Mesenchymal stem cell (in vitro differentiated cells and primary cell): ENCODE measurements at regions not wholly inside any gene's neighbourhood (a gene's known extent, or its start where the extent isn't known, plus 50 kb on each side); places are given as distances from the start of the nearest gene placed in this dataset.

Experiments
- DNase-seq: peaks from one replicate; pipeline ENCODE4 v3.0.0-alpha.2; 2013
- H2AFZ ChIP-seq: one replicate; pipeline ENCODE4 v1.6.1; 2013; ENCODE audit warnings: low read depth, mild to moderate bottlenecking, control low read depth, inconsistent platforms, low read length, moderate library complexity
- H2AK5ac ChIP-seq: 2 replicates; pipeline ENCODE4 v1.6.1; 2013; ENCODE audit warnings: low read length, moderate library complexity, mild to moderate bottlenecking, inconsistent platforms; ENCODE audit not compliant: severe bottlenecking
- H2BK120ac ChIP-seq: one replicate; pipeline ENCODE4 v1.6.1; 2013; ENCODE audit warnings: low read depth, mild to moderate bottlenecking, inconsistent platforms, low read length, moderate library complexity
- H2BK12ac ChIP-seq, 2 experiments: one replicate each; pipeline ENCODE4 v1.6.1; 2013; ENCODE audit warnings: inconsistent platforms in 2 of 2, low read length in 2 of 2, mild to moderate bottlenecking in 2 of 2, moderate library complexity in 2 of 2, control low read depth in 1 of 2
- H2BK15ac ChIP-seq: one replicate; pipeline ENCODE4 v1.6.1; 2013; ENCODE audit warnings: mild to moderate bottlenecking, low read depth, inconsistent platforms; ENCODE audit not compliant: poor library complexity, severe bottlenecking
- H2BK5ac ChIP-seq: 2 replicates; pipeline ENCODE4 v1.6.1; 2013; ENCODE audit warnings: low read depth, mild to moderate bottlenecking, low read length, control low read depth, inconsistent platforms; ENCODE audit not compliant: poor library complexity, severe bottlenecking
- H3K14ac ChIP-seq, 2 experiments: one replicate each; pipeline ENCODE4 v1.6.1; 2013; ENCODE audit warnings: inconsistent platforms in 2 of 2, low read length in 2 of 2, control low read depth in 1 of 2, mild to moderate bottlenecking in 1 of 2, moderate library complexity in 1 of 2
- H3K18ac ChIP-seq, 2 experiments: one replicate each; pipeline ENCODE4 v1.6.1; 2013; ENCODE audit warnings: inconsistent platforms in 2 of 2, low read length in 2 of 2, control low read depth in 1 of 2, low read depth in 1 of 2, mild to moderate bottlenecking in 1 of 2
- H3K23ac ChIP-seq, 2 experiments: one replicate each; pipeline ENCODE4 v1.6.1; 2013; ENCODE audit warnings: inconsistent platforms in 2 of 2, low read length in 2 of 2, mild to moderate bottlenecking in 2 of 2, moderate library complexity in 2 of 2, control low read depth in 1 of 2
- H3K27ac ChIP-seq: 2 replicates; pipeline ENCODE4 v1.5.1; 2013; ENCODE audit warnings: mild to moderate bottlenecking, moderate library complexity, low read length, control low read depth, inconsistent platforms; ENCODE audit not compliant: poor library complexity, severe bottlenecking
- H3K27me3 ChIP-seq, 2 experiments: 2 replicates each; pipeline versions ENCODE4 v1.6.1 to v1.7.0; 2013; ENCODE audit warnings: low read length in 2 of 2, mild to moderate bottlenecking in 2 of 2, moderate library complexity in 2 of 2, control low read depth in 1 of 2, inconsistent platforms in 1 of 2; ENCODE audit not compliant: control insufficient read depth in 1 of 2, insufficient read depth in 1 of 2
- H3K36me3 ChIP-seq, 2 experiments: 2 replicates each; pipeline versions ENCODE4 v1.6.1 to v1.7.0; 2013; ENCODE audit warnings: low read length in 2 of 2, control low read depth in 1 of 2, inconsistent platforms in 1 of 2, low read depth in 1 of 2, mild to moderate bottlenecking in 1 of 2; ENCODE audit not compliant: insufficient read depth in 2 of 2, control insufficient read depth in 1 of 2
- H3K4ac ChIP-seq, 2 experiments: one replicate each; pipeline ENCODE4 v1.6.1; 2013; ENCODE audit warnings: inconsistent platforms in 2 of 2, low read length in 2 of 2, mild to moderate bottlenecking in 2 of 2, moderate library complexity in 2 of 2, control low read depth in 1 of 2, low read depth in 1 of 2
- H3K4me1 ChIP-seq: 2 replicates; pipeline ENCODE4 v1.6.1; 2013; ENCODE audit warnings: low read depth, low read length, control low read depth; ENCODE audit not compliant: control insufficient read depth, insufficient read depth
- H3K4me2 ChIP-seq: 2 replicates; pipeline ENCODE4 v1.6.1; 2013; ENCODE audit warnings: low read length, mild to moderate bottlenecking, inconsistent platforms; ENCODE audit not compliant: poor library complexity, severe bottlenecking
- H3K4me3 ChIP-seq, 2 experiments: 2 replicates each; pipeline versions ENCODE4 v1.5.1 to v1.7.0; 2013; ENCODE audit warnings: low read length in 2 of 2, mild to moderate bottlenecking in 2 of 2, control low read depth in 1 of 2, low read depth in 1 of 2; ENCODE audit not compliant: insufficient read depth in 1 of 2
- H3K79me1 ChIP-seq: replicated peaks from 2 replicates; pipeline ENCODE4 v1.6.1; 2013; ENCODE audit warnings: mild to moderate bottlenecking, control low read depth, low read length, inconsistent platforms; ENCODE audit not compliant: poor library complexity, severe bottlenecking
- H3K9ac ChIP-seq: 2 replicates; pipeline ENCODE4 v1.7.0; 2013; ENCODE audit warnings: mild to moderate bottlenecking, low read length, moderate library complexity
- H3K9me3 ChIP-seq: 2 replicates; pipeline ENCODE4 v1.7.0; 2013; ENCODE audit warnings: mild to moderate bottlenecking, low read length; ENCODE audit not compliant: control insufficient read depth
- H4K8ac ChIP-seq: one replicate; pipeline ENCODE4 v1.6.1; 2013; ENCODE audit warnings: inconsistent platforms, mild to moderate bottlenecking, low read length, moderate library complexity
- H4K91ac ChIP-seq: one replicate; pipeline ENCODE4 v1.6.1; 2013; ENCODE audit warnings: mild to moderate bottlenecking, low read length, inconsistent platforms
- WGBS: methylation state at CpG from one replicate; pipeline ENCODE4 v1.1.7; 2013; ENCODE audit warnings: mixed read lengths; 5-methylcytosine and 5-hydroxymethylcytosine counted together

DNA sequence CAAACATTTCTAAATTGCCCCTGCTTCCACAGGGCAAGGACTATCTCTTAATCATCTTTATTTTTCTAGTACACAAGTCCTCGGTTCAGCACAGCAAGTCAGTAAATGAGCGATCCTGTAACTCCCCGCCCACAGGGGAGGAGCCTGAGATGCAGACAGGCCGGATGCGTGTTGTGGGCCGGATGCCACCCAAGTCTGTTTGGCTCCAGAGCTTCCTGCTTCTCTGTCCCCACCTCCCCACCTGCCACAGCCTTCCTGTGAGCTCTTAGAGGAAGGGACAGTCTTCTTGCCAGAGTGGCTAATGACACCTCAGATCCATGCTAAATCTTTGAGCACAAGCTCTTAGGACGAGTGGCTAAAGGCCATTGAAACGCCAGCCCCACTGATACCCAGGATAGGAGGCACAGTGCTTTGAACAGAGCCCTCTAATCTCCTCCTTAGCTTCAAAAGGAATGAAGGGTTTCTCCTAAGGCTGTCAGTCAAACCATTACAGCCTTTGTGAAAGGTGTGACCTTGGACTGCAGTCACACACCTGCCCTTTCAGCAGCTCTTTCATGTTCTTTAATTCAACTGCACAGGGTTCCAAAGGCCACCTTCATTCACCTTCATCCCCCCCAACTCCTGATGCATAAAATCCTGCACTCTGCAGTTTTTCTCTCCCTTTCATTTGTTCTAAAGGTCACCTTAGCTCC is 264.3 kb downstream of the TFAP2C start:
- Histone ChIP-seq H3K9ac (no peak overlapping the region), H3K9me3 (no peaks in the 10 kb centered on the region), H3K27me3 (peaks cover 7 to 26% of the 10 kb centered on the region in 2 experiments), H3K4me3 (no peak overlapping the region), H3K14ac (no peak overlapping the region), H4K91ac (no peak overlapping the region), H2BK15ac (no peak overlapping the region), H3K4ac (no peak overlapping the region), H2AFZ (peak overlapping the region; percentile 74), H4K8ac (no peak overlapping the region), H3K18ac (no peak overlapping the region), H3K79me1 (no peaks in the 10 kb centered on the region), H2AK5ac (no peak overlapping the region), H2BK12ac (no peak overlapping the region), H2BK120ac (no peak overlapping the region), H3K27ac (no peak overlapping the region), H3K4me1 (peaks cover 2% of the 10 kb centered on the region), H3K36me3 (no peaks in the 10 kb centered on the region), H3K4me2 (no peak overlapping the region), H3K23ac (no peak overlapping the region), H2BK5ac (no peak overlapping the region)
- no peak for DNase-seq
- 61% methylated on average over 8 of the region's 8 CpGs for WGBS

DNA sequence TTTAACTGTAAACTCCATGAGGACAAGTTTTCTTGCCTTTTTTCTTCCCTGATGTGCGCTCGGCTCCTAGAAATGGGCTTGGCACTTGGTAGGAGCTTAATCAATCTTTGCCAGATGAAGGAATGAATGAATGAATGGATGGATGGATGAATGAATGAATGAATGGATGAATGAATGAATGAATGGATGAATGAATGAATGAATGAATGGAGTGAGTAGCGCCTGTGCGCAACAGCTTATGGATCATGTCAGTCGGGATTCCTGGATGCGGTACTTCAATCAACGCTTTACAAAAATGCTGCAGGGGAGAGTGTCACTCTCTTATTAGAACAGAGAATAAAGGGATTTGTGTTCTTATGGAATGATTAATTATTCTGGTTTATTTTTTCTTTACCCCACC is 267.3 kb downstream of the TFAP2C start:
- Histone ChIP-seq H2AK5ac (no peak overlapping the region), H3K27ac (no peak overlapping the region), H3K9ac (no peak overlapping the region), H3K4me3 (no peak overlapping the region), H2AFZ (no peak overlapping the region), H3K4ac (no peak overlapping the region), H3K14ac (no peak overlapping the region), H3K9me3 (no peaks in the 10 kb centered on the region), H2BK12ac (no peak overlapping the region), H3K4me1 (peaks cover 2% of the 10 kb centered on the region), H3K18ac (no peak overlapping the region), H4K8ac (no peak overlapping the region), H3K27me3 (peaks cover 7 to 22% of the 10 kb centered on the region in 2 experiments), H3K23ac (no peak overlapping the region), H3K36me3 (no peaks in the 10 kb centered on the region), H3K4me2 (no peak overlapping the region), H2BK120ac (no peak overlapping the region), H4K91ac (no peak overlapping the region), H3K79me1 (no peaks in the 10 kb centered on the region), H2BK5ac (no peak overlapping the region), H2BK15ac (no peak overlapping the region)
- WGBS = 98% methylated on average over 6 of the region's 7 CpGs
- DNase-seq = no peak

DNA sequence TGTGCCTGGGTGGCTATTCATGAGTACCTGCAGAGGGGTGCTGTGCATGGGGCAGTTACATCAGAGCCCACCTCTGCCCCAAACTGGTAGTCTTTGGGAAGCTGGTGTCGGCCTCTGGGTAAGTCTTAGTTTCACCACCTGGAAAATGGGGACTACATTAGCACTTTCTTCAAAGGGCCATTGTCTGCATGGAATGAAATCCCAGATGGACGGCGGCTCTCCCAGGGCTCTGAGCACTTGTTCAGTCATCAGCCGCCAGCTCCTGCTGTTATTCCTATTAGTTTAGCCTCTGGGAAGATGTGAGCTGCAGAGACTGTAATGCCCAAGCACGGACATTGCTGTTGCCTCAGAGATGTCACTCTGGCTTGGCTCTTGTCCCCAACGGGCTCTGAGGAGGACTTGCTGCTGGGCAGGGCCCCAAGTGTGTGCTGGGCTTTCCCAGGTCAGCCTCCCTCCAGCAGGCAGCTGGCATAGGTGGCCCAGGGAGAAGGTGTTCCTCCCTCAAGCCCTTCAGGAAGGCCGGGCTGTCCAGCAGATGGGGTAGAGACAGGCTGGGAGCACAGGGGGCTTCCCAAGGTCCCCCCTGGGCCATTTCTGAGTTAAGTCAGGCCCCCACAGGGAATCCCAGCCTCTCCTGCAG is 268.3 kb downstream of the TFAP2C start:
- Histone ChIP-seq H3K18ac (no peak overlapping the region), H4K8ac (no peak overlapping the region), H3K4ac (no peak overlapping the region), H4K91ac (no peak overlapping the region), H3K79me1 (no peaks in the 10 kb centered on the region), H3K4me1 (peaks cover 2% of the 10 kb centered on the region), H3K9ac (no peak overlapping the region), H2BK120ac (no peak overlapping the region), H3K36me3 (no peaks in the 10 kb centered on the region), H2AFZ (no peak overlapping the region), H3K23ac (no peak overlapping the region), H3K4me3 (no peak overlapping the region), H2BK12ac (no peak overlapping the region), H3K9me3 (no peaks in the 10 kb centered on the region), H3K27me3 (peaks cover 7 to 15% of the 10 kb centered on the region in 2 experiments), H2BK5ac (no peak overlapping the region), H3K14ac (no peak overlapping the region), H2AK5ac (no peak overlapping the region), H2BK15ac (no peak overlapping the region), H3K4me2 (no peak overlapping the region), H3K27ac (no peak overlapping the region)
- 42% methylated on average over 7 of the region's 7 CpGs for WGBS
- DNase-seq = no peak

DNA sequence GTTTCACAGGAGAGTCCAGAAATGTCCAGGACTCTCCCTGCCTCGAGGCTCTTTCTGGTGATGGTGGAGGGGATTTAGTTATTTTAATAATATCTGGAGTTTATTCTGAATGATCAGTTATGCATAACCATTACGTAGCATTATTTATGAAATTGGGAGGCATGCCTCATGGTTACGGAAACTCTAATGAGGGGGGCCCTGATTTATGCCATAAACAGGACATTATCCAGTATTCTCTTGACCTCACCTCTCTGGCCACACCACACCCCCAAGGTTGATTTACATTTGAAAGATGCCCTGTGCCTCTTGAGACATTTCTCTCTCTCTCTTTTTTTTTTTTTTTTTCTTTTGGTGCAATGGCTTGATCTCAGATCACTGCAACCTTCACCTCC is 268.8 kb downstream of the TFAP2C start:
- no peak for DNase-seq
- WGBS = 85% methylated on average over 3 of the region's 3 CpGs
- H3K9me3 ChIP-seq = no peaks in the 10 kb centered on the region
- H2AFZ ChIP-seq = no peak overlapping the region
- H3K4me1 ChIP-seq = peaks cover 2% of the 10 kb centered on the region
- no peak overlapping the region for H3K4me2 ChIP-seq
- no peaks in the 10 kb centered on the region for H3K79me1 ChIP-seq
- no peak overlapping the region for H2BK120ac ChIP-seq
- H3K18ac ChIP-seq = no peak overlapping the region
- H3K27me3 ChIP-seq = peaks cover 7 to 15% of the 10 kb centered on the region in 2 experiments
- no peaks in the 10 kb centered on the region for H3K36me3 ChIP-seq
- H4K91ac ChIP-seq = no peak overlapping the region
- no peak overlapping the region for H3K14ac ChIP-seq
- no peak overlapping the region for H3K9ac ChIP-seq
- no peak overlapping the region for H3K4me3 ChIP-seq
- no peak overlapping the region for H2AK5ac ChIP-seq
- H2BK5ac ChIP-seq = no peak overlapping the region
- H3K4ac ChIP-seq = no peak overlapping the region
- H3K23ac ChIP-seq = no peak overlapping the region
- H2BK15ac ChIP-seq = no peak overlapping the region
- no peak overlapping the region for H4K8ac ChIP-seq
- no peak overlapping the region for H3K27ac ChIP-seq
- no peak overlapping the region for H2BK12ac ChIP-seq
